ENCODE measurements at regions not wholly inside any gene's neighbourhood (a gene's known extent, or its start where the extent isn't known, plus 50 kb on each side); places are given as distances from the start of the nearest gene placed in this dataset.

- CTCF ChIA-PET: interaction anchor here (0.6 to 1.9 kb wide), 3 partner anchors 10 to 499 kb away, joined by 3 to 9 read pairs (median 3); no protein-coding TSS in a partner anchor
- no peak for DNase-seq
- no peak for ATAC-seq
- Mint-ChIP-seq H3K27me3 (no peaks in the 10 kb centered on the region), H3K27ac (no peak overlapping the region), H3K4me3 (no peak overlapping the region), H3K9me3 (ENCODE audit: low read depth) (no peaks in the 10 kb centered on the region), H3K4me1 (peaks cover 51% of the 10 kb centered on the region), H3K36me3 (ENCODE audit: low read depth) (no peaks in the 10 kb centered on the region)
- intact Hi-C loops (cut with DNase I, micrococcal nuclease): no loop called here
- POLR2A ChIA-PET: no interaction called here
These were observed 111.3 kb downstream of the CD47 start for GRCh38 chr3:107979538-107979937.

- no peaks in the 10 kb centered on the region for H3K27me3 Mint-ChIP-seq
- no peak for ATAC-seq
- H3K4me1 Mint-ChIP-seq: peaks cover 51% of the 10 kb centered on the region
- ChIA-PET POLR2A (no interaction called here), CTCF (interaction anchor here (0.7 to 1.9 kb wide), 4 partner anchors 8 to 500 kb away, joined by 3 to 9 read pairs (median 4); no protein-coding TSS in a partner anchor)
- DNase-seq: no peak
- H3K27ac Mint-ChIP-seq: peak overlapping the region; percentile 9
- intact Hi-C loops (cut with DNase I, micrococcal nuclease): no loop called here
- H3K36me3 Mint-ChIP-seq (ENCODE audit: low read depth): no peaks in the 10 kb centered on the region
- H3K4me3 Mint-ChIP-seq: no peak overlapping the region
- H3K9me3 Mint-ChIP-seq (ENCODE audit: low read depth): no peaks in the 10 kb centered on the region
These were observed 112.4 kb downstream of the CD47 start for GRCh38 chr3:107978131-107979055.

GRCh38 chr3:107977221-107978130 is 113.4 kb downstream of the CD47 start:
- Mint-ChIP-seq H3K4me3 (no peak overlapping the region), H3K36me3 (ENCODE audit: low read depth) (no peaks in the 10 kb centered on the region), H3K27ac (no peak overlapping the region), H3K9me3 (ENCODE audit: low read depth) (no peaks in the 10 kb centered on the region), H3K27me3 (no peaks in the 10 kb centered on the region), H3K4me1 (peaks cover 51% of the 10 kb centered on the region)
- intact Hi-C loops (cut with DNase I, micrococcal nuclease): no loop called here
- POLR2A ChIA-PET: no interaction called here
- CTCF ChIA-PET: interaction anchor here (0.7 kb wide), 1 partner anchor 9 kb away, joined by 4 read pairs; no protein-coding TSS in a partner anchor
- DNase-seq: no peak
- no peak for ATAC-seq

- ChIA-PET POLR2A (no interaction called here), CTCF (interaction anchor here (1.0 to 1.9 kb wide), 2 partner anchors 10 to 49 kb away, joined by 4 to 6 read pairs; no protein-coding TSS in a partner anchor)
- intact Hi-C loops (cut with DNase I, micrococcal nuclease): no loop called here
- Mint-ChIP-seq H3K4me1 (peaks cover 51% of the 10 kb centered on the region), H3K4me3 (no peak overlapping the region), H3K9me3 (ENCODE audit: low read depth) (no peaks in the 10 kb centered on the region), H3K27me3 (no peaks in the 10 kb centered on the region), H3K27ac (no peak overlapping the region), H3K36me3 (ENCODE audit: low read depth) (no peaks in the 10 kb centered on the region)
- DNase-seq (no peak), ATAC-seq (no peak)
These were observed 114.5 kb downstream of the CD47 start for GRCh38 chr3:107976202-107976800.

- ChIA-PET CTCF (interaction anchor here (1.0 to 1.9 kb wide), 2 partner anchors 10 to 49 kb away, joined by 4 to 6 read pairs; no protein-coding TSS in a partner anchor), POLR2A (no interaction called here)
- intact Hi-C loops (cut with DNase I, micrococcal nuclease): no loop called here
- no peaks in the 10 kb centered on the region for H3K36me3 Mint-ChIP-seq (ENCODE audit: low read depth)
- no peak overlapping the region for H3K4me3 Mint-ChIP-seq
- no peaks in the 10 kb centered on the region for H3K27me3 Mint-ChIP-seq
- H3K9me3 Mint-ChIP-seq (ENCODE audit: low read depth): no peaks in the 10 kb centered on the region
- no peak overlapping the region for H3K27ac Mint-ChIP-seq
- DNase-seq (no peak), ATAC-seq (no peak)
- peaks cover 53% of the 10 kb centered on the region for H3K4me1 Mint-ChIP-seq
These were observed 115.2 kb downstream of the CD47 start for GRCh38 chr3:107975529-107976201.

- Mint-ChIP-seq H3K4me1 (peaks cover 55% of the 10 kb centered on the region), H3K4me3 (no peak overlapping the region), H3K36me3 (ENCODE audit: low read depth) (no peaks in the 10 kb centered on the region), H3K27ac (no peak overlapping the region), H3K27me3 (no peaks in the 10 kb centered on the region), H3K9me3 (ENCODE audit: low read depth) (no peaks in the 10 kb centered on the region)
- ATAC-seq: no peak
- CTCF ChIA-PET: interaction anchor here (0.6 to 1.5 kb wide), 7 partner anchors 9 to 504 kb away, joined by 3 to 5 read pairs (median 3); no protein-coding TSS in a partner anchor
- intact Hi-C loops (cut with DNase I, micrococcal nuclease): no loop called here
- POLR2A ChIA-PET: no interaction called here
- DNase-seq: no peak
These were observed 116.9 kb downstream of the CD47 start for GRCh38 chr3:107973961-107974360.

- no peak for ATAC-seq
- Mint-ChIP-seq H3K4me3 (no peak overlapping the region), H3K27me3 (no peaks in the 10 kb centered on the region), H3K27ac (no peak overlapping the region), H3K9me3 (ENCODE audit: low read depth) (no peaks in the 10 kb centered on the region), H3K4me1 (peaks cover 47% of the 10 kb centered on the region), H3K36me3 (ENCODE audit: low read depth) (no peaks in the 10 kb centered on the region)
- ChIA-PET POLR2A (no interaction called here), CTCF (interaction anchor here (0.7 to 1.2 kb wide), 3 partner anchors 10 to 106 kb away, joined by 3 to 5 read pairs (median 3); no protein-coding TSS in a partner anchor)
- intact Hi-C loops (cut with DNase I, micrococcal nuclease): no loop called here
- no peak for DNase-seq
These were observed 117.7 kb downstream of the CD47 start for GRCh38 chr3:107973152-107973551.

GRCh38 chr3:107970993-107971580 is 119.7 kb downstream of the CD47 start:
- no peak for DNase-seq
- no peaks in the 10 kb centered on the region for H3K27me3 Mint-ChIP-seq
- peaks cover 27% of the 10 kb centered on the region for H3K4me1 Mint-ChIP-seq
- H3K9me3 Mint-ChIP-seq (ENCODE audit: low read depth): no peaks in the 10 kb centered on the region
- no peak for ATAC-seq
- no peak overlapping the region for H3K4me3 Mint-ChIP-seq
- no peak overlapping the region for H3K27ac Mint-ChIP-seq
- POLR2A ChIA-PET: interaction anchor here (0.6 kb wide), 1 partner anchor 397 kb away, joined by 3 read pairs; no protein-coding TSS in a partner anchor
- H3K36me3 Mint-ChIP-seq (ENCODE audit: low read depth): no peaks in the 10 kb centered on the region
- CTCF ChIA-PET: interaction anchor here (0.7 to 1.8 kb wide), 5 partner anchors 10 to 43 kb away, joined by 3 to 5 read pairs (median 3); no protein-coding TSS in a partner anchor
- intact Hi-C loops (cut with DNase I, micrococcal nuclease): no loop called here

- H3K27ac Mint-ChIP-seq: no peak overlapping the region
- no peaks in the 10 kb centered on the region for H3K9me3 Mint-ChIP-seq (ENCODE audit: low read depth)
- no peaks in the 10 kb centered on the region for H3K36me3 Mint-ChIP-seq (ENCODE audit: low read depth)
- no peak overlapping the region for H3K4me3 Mint-ChIP-seq
- ATAC-seq: peak; percentile 66
- intact Hi-C loops (cut with DNase I, micrococcal nuclease): no loop called here
- ChIA-PET POLR2A (interaction anchor here (0.6 kb wide), 2 partner anchors 104 to 398 kb away, joined by 3 to 4 read pairs; no protein-coding TSS in a partner anchor), CTCF (interaction anchor here (0.7 to 1.8 kb wide), 6 partner anchors 9 to 43 kb away, joined by 3 to 9 read pairs (median 4); no protein-coding TSS in a partner anchor)
- peak; percentile 12 for DNase-seq
- peaks cover 18% of the 10 kb centered on the region for H3K4me1 Mint-ChIP-seq
- H3K27me3 Mint-ChIP-seq: no peaks in the 10 kb centered on the region
These were observed 120.6 kb downstream of the CD47 start for GRCh38 chr3:107969994-107970819.

All from activated CD4-positive, alpha-beta T cell treated with anti-CD3 and anti-CD28 coated beads for 36 hours (primary cell).